Lung (tissue), 11 donors: ENCODE measurements at regions not wholly inside any gene's neighbourhood (a gene's known extent, or its start where the extent isn't known, plus 50 kb on each side); places are given as distances from the start of the nearest gene placed in this dataset.
A peak's percentile ranks its signal among the peaks of the same experiment; 100 is the strongest.

Source experiments
- ATAC-seq: fragments of 200-7000 bp; cut with Tn5 transposase; one replicate; pipeline ENCODE4 v1.9.1; 2020; ENCODE audit warnings: moderate number of reproducible peaks; ENCODE audit not compliant: insufficient read depth, low FRiP score
- DNase-seq, 3 donors: peaks; one replicate each; pipeline ENCODE4 v3.0.0-alpha.2; 2013 to 2017
- H3K27ac ChIP-seq, 2 donors: one replicate each; pipeline ENCODE4 v1.5.1; 2013; ENCODE audit warnings: mild to moderate bottlenecking in 2 of 2, moderate library complexity in 2 of 2, control low read depth in 1 of 2, inconsistent platforms in 1 of 2, low read depth in 1 of 2, low read length in 1 of 2
- H3K27me3 ChIP-seq, 3 donors: one replicate each; pipeline ENCODE4 v1.5.1; 2013; ENCODE audit warnings: low read length in 2 of 3; ENCODE audit not compliant: control insufficient read depth in 3 of 3, insufficient read depth in 3 of 3
- H3K36me3 ChIP-seq, 4 donors: one replicate each; pipeline ENCODE4 v1.5.1; 2013; ENCODE audit warnings: low read length in 4 of 4, mild to moderate bottlenecking in 1 of 4, moderate library complexity in 1 of 4; ENCODE audit not compliant: control insufficient read depth in 4 of 4, insufficient read depth in 4 of 4
- H3K4me1 ChIP-seq, 5 donors: one replicate each; pipeline ENCODE4 v1.5.1; 2013; ENCODE audit warnings: low read length in 5 of 5, mild to moderate bottlenecking in 2 of 5, moderate library complexity in 1 of 5; ENCODE audit not compliant: control insufficient read depth in 5 of 5, insufficient read depth in 5 of 5
- H3K4me3 ChIP-seq: one replicate; pipeline ENCODE4 v1.5.1; 2013; ENCODE audit warnings: mild to moderate bottlenecking, control low read depth, moderate library complexity
- H3K9ac ChIP-seq, 2 donors: one replicate each; pipeline ENCODE4 v1.5.1; 2013; ENCODE audit warnings: low read length in 2 of 2, control low read depth in 1 of 2; ENCODE audit not compliant: insufficient read depth in 1 of 2
- H3K9me3 ChIP-seq, 4 donors: one replicate each; pipeline ENCODE4 v1.5.1; 2013; ENCODE audit warnings: low read length in 3 of 4, mild to moderate bottlenecking in 1 of 4, moderate library complexity in 1 of 4; ENCODE audit not compliant: control insufficient read depth in 4 of 4, insufficient read depth in 3 of 4
- CTCF ChIP-seq: IDR thresholded peaks from 2 replicates; pipeline ENCODE4 v1.5.1; 2012; ENCODE audit warnings: mild to moderate bottlenecking; ENCODE audit errors: control extremely low read depth, extremely low read depth
- WGBS, 2 donors: extraction: QIAGEN DNeasy Blood & Tissue Kit; methylation state at CpG; one replicate each; pipeline ENCODE4 v1.1.7; 2013; 5-methylcytosine and 5-hydroxymethylcytosine counted together
- donor health status: control.
- donor health status: control.
- donor health status: Bipolar disorder and iron deficiency.
- donor health status: healthy.
- donor health status: DM: yes; HTN: yes; CAD: no.

DNA sequence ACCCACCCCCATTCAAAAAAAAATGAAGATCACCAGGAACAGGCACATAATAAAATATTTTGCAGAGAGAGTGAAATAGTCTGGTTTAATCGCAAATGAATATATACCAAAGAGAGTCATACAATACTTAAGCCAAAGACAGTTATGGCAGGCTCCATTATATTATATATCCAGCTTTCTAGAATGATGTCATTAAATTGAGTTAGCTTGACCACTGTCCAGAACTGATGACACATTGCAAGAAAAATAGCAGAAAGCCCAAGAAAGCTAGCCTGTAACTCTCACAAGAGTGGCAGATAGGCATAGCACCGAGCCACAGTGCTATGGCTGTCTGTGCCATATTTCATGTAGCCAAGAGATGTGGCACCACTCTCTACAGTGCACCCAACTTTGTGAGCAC, 231.9 kb upstream of the SEMA6D start:
- TF ChIP-seq CTCF = no peak
- H3K4me1 ChIP-seq = peaks cover 0 to 3% (median 0%) of the 10 kb centered on the region in 5 donors
- DNase-seq = no peak
- no peaks in the 10 kb centered on the region for H3K36me3 ChIP-seq
- 73 to 89% methylated on average over 2 of the region's 2 CpGs for WGBS, 2 donors
- no peak overlapping the region for H3K27ac ChIP-seq
- no peak overlapping the region for H3K4me3 ChIP-seq
- H3K27me3 ChIP-seq = no peaks in the 10 kb centered on the region
- no peaks in the 10 kb centered on the region for H3K9me3 ChIP-seq
- no peak overlapping the region for H3K9ac ChIP-seq
- ATAC-seq = no peak

GRCh38 chr15:47486040-47486439, 231.3 kb upstream of the SEMA6D start:
- Histone ChIP-seq H3K4me1 (peaks cover 0 to 3% (median 0%) of the 10 kb centered on the region in 5 donors), H3K9ac (no peak overlapping the region), H3K4me3 (no peak overlapping the region), H3K9me3 (no peaks in the 10 kb centered on the region), H3K36me3 (no peaks in the 10 kb centered on the region), H3K27ac (no peak overlapping the region), H3K27me3 (no peaks in the 10 kb centered on the region)
- DNase-seq (no peak), ATAC-seq (no peak)
- WGBS, 2 donors = 77 to 84% methylated on average over 3 of the region's 3 CpGs
- TF ChIP-seq CTCF = no peak

GRCh38 chr15:47492195-47492594, 225.1 kb upstream of the SEMA6D start:
- Histone ChIP-seq H3K9ac (no peak overlapping the region), H3K27me3 (no peaks in the 10 kb centered on the region), H3K27ac (no peak overlapping the region), H3K4me1 (peaks cover 0 to 10% (median 0%) of the 10 kb centered on the region in 5 donors), H3K36me3 (no peaks in the 10 kb centered on the region), H3K4me3 (no peak overlapping the region), H3K9me3 (no peaks in the 10 kb centered on the region)
- ATAC-seq (no peak), DNase-seq (peak in 2 of 3 donors; percentile 39 to 49)
- TF ChIP-seq CTCF = no peak
